Choroid plexus epithelial cell (primary cell): ENCODE measurements at regions not wholly inside any gene's neighbourhood (a gene's known extent, or its start where the extent isn't known, plus 50 kb on each side); places are given as distances from the start of the nearest gene placed in this dataset.

ENCODE experiments used
- DNase-seq: peaks from one replicate; pipeline ENCODE4 v3.0.0-alpha.2; 2010; ENCODE audit warnings: low read depth
- H3K4me3 ChIP-seq: 2 replicates; pipeline ENCODE4 v1.5.1; 2011; ENCODE audit warnings: low read depth, mild to moderate bottlenecking, control low read depth, low read length, moderate library complexity
- CTCF ChIP-seq: conservative IDR thresholded peaks from 2 replicates; pipeline ENCODE4 v1.5.1; 2011; ENCODE audit warnings: low read depth, mild to moderate bottlenecking, control low read depth, inconsistent platforms, low read length, moderate library complexity

- H3K4me3 ChIP-seq, result no peak overlapping the region
- TF ChIP-seq CTCF, result no peak
- DNase-seq, result no peak
These were observed 226.8 kb upstream of the LNX1 start for GRCh38 chr4:53818104-53818503.

- no peak overlapping the region for H3K4me3 ChIP-seq
- TF ChIP-seq CTCF, result no peak
- peak; percentile 54 for DNase-seq
These were observed 225.3 kb upstream of the LNX1 start for GRCh38 chr4:53816561-53816960.

- DNase-seq, result no peak
- TF ChIP-seq CTCF, result no peak
- H3K4me3 ChIP-seq, result no peak overlapping the region
These were observed 224.0 kb upstream of the LNX1 start for GRCh38 chr4:53815281-53815680.

GRCh38 chr4:53813998-53814397 lies 222.7 kb upstream of the LNX1 start:
- DNase-seq, result no peak
- TF ChIP-seq CTCF, result no peak
- H3K4me3 ChIP-seq, result no peak overlapping the region

GRCh38 chr4:53810643-53811042 lies 219.4 kb upstream of the LNX1 start:
- DNase-seq, result no peak
- TF ChIP-seq CTCF, result no peak
- no peak overlapping the region for H3K4me3 ChIP-seq

- TF ChIP-seq CTCF, result no peak
- no peak overlapping the region for H3K4me3 ChIP-seq
- DNase-seq, result no peak
These were observed 218.5 kb upstream of the LNX1 start for GRCh38 chr4:53809816-53810215.

- no peak for TF ChIP-seq CTCF
- H3K4me3 ChIP-seq, result no peak overlapping the region
- DNase-seq, result no peak
These were observed 214.0 kb upstream of the LNX1 start for GRCh38 chr4:53805291-53805690.
